H1 (cell line): ENCODE measurements at regions not wholly inside any gene's neighbourhood (a gene's known extent, or its start where the extent isn't known, plus 50 kb on each side); places are given as distances from the start of the nearest gene placed in this dataset.

ENCODE experiments used
- CTCF ChIA-PET: fragments of 300-600 bp; sonication (Branson Sonifier 250); formaldehyde crosslinking; loops from one replicate; lab custom pipeline; 2021; ENCODE audit not compliant: partially characterized antibody; lab: Charles Lee
- POLR2A ChIA-PET: fragments of 300-600 bp; sonication (Branson Sonifier 250); formaldehyde crosslinking; loops from one replicate; lab custom pipeline; 2021; ENCODE audit warnings: inconsistent platforms; ENCODE audit not compliant: partially characterized antibody; lab: Charles Lee
- DNase-seq, 2 experiments: peaks; one replicate each; pipeline versions ENCODE4 v3.0.0 to v3.0.0-alpha.2; 2010 to 2022; ENCODE audit warnings: low spot score in 2 of 2, low read depth in 1 of 2, mixed read lengths in 1 of 2
- FAIRE-seq: peaks from 2 replicates; lab custom pipeline; 2011; peaks lifted over from hg19 to GRCh38; lab: Jason Lieb, UNC
- H2AFZ ChIP-seq: 2 replicates; pipeline ENCODE4 v1.8.1; 2012; ENCODE audit warnings: low read length, inconsistent platforms
- H2AK5ac ChIP-seq: 2 replicates; pipeline ENCODE4 v1.6.1; 2013; ENCODE audit warnings: low read depth, low read length
- H2BK120ac ChIP-seq: replicated peaks from 2 replicates; pipeline ENCODE3; 2013; ENCODE audit warnings: low read depth, low read length, inconsistent platforms
- H2BK12ac ChIP-seq: 2 replicates; pipeline ENCODE4 v1.6.1; 2013; ENCODE audit warnings: low read depth, low read length
- H2BK15ac ChIP-seq: 2 replicates; pipeline ENCODE4 v1.6.1; 2013; ENCODE audit warnings: low read length
- H2BK20ac ChIP-seq: 2 replicates; pipeline ENCODE4 v1.6.1; 2013; ENCODE audit warnings: low read length
- H2BK5ac ChIP-seq: 2 replicates; pipeline ENCODE4 v1.6.1; 2013; ENCODE audit warnings: low read depth, low read length
- H3K14ac ChIP-seq: 2 replicates; pipeline ENCODE4 v1.6.1; 2013; ENCODE audit warnings: inconsistent platforms; ENCODE audit not compliant: insufficient read length
- H3K18ac ChIP-seq: 2 replicates; pipeline ENCODE4 v1.6.1; 2013; ENCODE audit warnings: low read length; ENCODE audit errors: extremely low read depth
- H3K23ac ChIP-seq: 2 replicates; pipeline ENCODE4 v1.6.1; 2013; ENCODE audit warnings: inconsistent platforms; ENCODE audit not compliant: insufficient read length
- H3K23me2 ChIP-seq: 2 replicates; pipeline ENCODE4 v1.6.1; 2013; ENCODE audit warnings: low read depth, low read length
- H3K27ac ChIP-seq: 2 replicates; pipeline ENCODE4 v1.6.1; 2011; ENCODE audit warnings: low read depth, low read length, inconsistent platforms
- H3K27me3 ChIP-seq, 4 experiments: replicated peaks in 1 of 4; 1 replicate in 1 of 4; 2 replicates in 3 of 4; pipeline versions ENCODE4 v1.6.1 to v1.8.1; 2011 to 2013; ENCODE audit warnings: low read length in 3 of 4, mild to moderate bottlenecking in 3 of 4, inconsistent platforms in 2 of 4, mixed read lengths in 2 of 4, moderate library complexity in 1 of 4; ENCODE audit not compliant: control insufficient read depth in 3 of 4, insufficient read depth in 3 of 4; ENCODE audit errors: extremely low read depth in 1 of 4
- H3K36me3 ChIP-seq, 4 experiments: 2 replicates each; pipeline versions ENCODE4 v1.6.1 to v1.8.1; 2011 to 2013; ENCODE audit warnings: mild to moderate bottlenecking in 4 of 4, low read length in 3 of 4, moderate library complexity in 2 of 4, control low read depth in 1 of 4, inconsistent platforms in 1 of 4; ENCODE audit not compliant: insufficient read depth in 4 of 4, control insufficient read depth in 2 of 4
- H3K4ac ChIP-seq: replicated peaks from 2 replicates; pipeline ENCODE3; 2013; ENCODE audit warnings: low read length, low read depth, mixed read lengths, inconsistent platforms; ENCODE audit not compliant: insufficient read length
- H3K4me1 ChIP-seq, 4 experiments: replicated peaks in 1 of 4; 1 replicate in 1 of 4; 2 replicates in 3 of 4; pipeline versions ENCODE4 v1.6.1 to v1.8.1; 2011 to 2013; ENCODE audit warnings: low read length in 3 of 4, inconsistent platforms in 2 of 4, mixed read lengths in 1 of 4; ENCODE audit not compliant: insufficient read depth in 4 of 4, control insufficient read depth in 3 of 4
- H3K4me2 ChIP-seq, 2 experiments: 2 replicates each; pipeline versions ENCODE4 v1.6.1 to v1.8.1; 2011 to 2013; ENCODE audit warnings: low read depth in 2 of 2, low read length in 2 of 2, control low read depth in 1 of 2, inconsistent platforms in 1 of 2, mild to moderate bottlenecking in 1 of 2; ENCODE audit not compliant: insufficient read depth in 1 of 2
- H3K4me3 ChIP-seq, 4 experiments: fragments of 200-600, 300-600 bp in 1 of 4; sonication (generic), shearing (Covaris generic), sonication (Bioruptor Twin) in 1 of 4; 2 replicates each; pipeline versions ENCODE4 v1.5.1 to v1.8.1; 2011 to 2016; ENCODE audit warnings: low read length in 4 of 4, low read depth in 3 of 4, control low read depth in 2 of 4, inconsistent platforms in 2 of 4, mild to moderate bottlenecking in 2 of 4, mixed read lengths in 1 of 4, moderate library complexity in 1 of 4; ENCODE audit not compliant: insufficient read depth in 2 of 4; ENCODE audit errors: extremely low read depth in 1 of 4
- H3K56ac ChIP-seq: replicated peaks from 2 replicates; pipeline ENCODE3; 2013; ENCODE audit warnings: low read depth, mild to moderate bottlenecking, mixed read lengths, low read length, inconsistent platforms; ENCODE audit not compliant: insufficient read length
- H3K79me1 ChIP-seq: 2 replicates; pipeline ENCODE4 v1.6.1; 2013; ENCODE audit warnings: low read depth, low read length, control low read depth
- H3K79me2 ChIP-seq, 2 experiments: 2 replicates each; pipeline versions ENCODE4 v1.6.1 to v1.8.1; 2012 to 2013; ENCODE audit warnings: low read length in 2 of 2, mild to moderate bottlenecking in 2 of 2, inconsistent platforms in 1 of 2; ENCODE audit not compliant: insufficient read depth in 2 of 2, control insufficient read depth in 1 of 2
- H3K9ac ChIP-seq, 4 experiments: replicated peaks in 1 of 4; 1 replicate in 1 of 4; 2 replicates in 3 of 4; pipeline versions ENCODE4 v1.6.1 to v1.8.1; 2011 to 2013; ENCODE audit warnings: low read depth in 3 of 4, low read length in 3 of 4, control low read depth in 2 of 4, mild to moderate bottlenecking in 2 of 4, moderate library complexity in 2 of 4, inconsistent platforms in 1 of 4; ENCODE audit errors: extremely low read depth in 1 of 4
- H3K9me3 ChIP-seq, 2 experiments: 2 replicates each; pipeline versions ENCODE4 v1.6.1 to v1.8.1; 2012 to 2013; ENCODE audit warnings: mild to moderate bottlenecking in 2 of 2, moderate library complexity in 2 of 2, control low read depth in 1 of 2, inconsistent platforms in 1 of 2, low read depth in 1 of 2, low read length in 1 of 2, mixed read lengths in 1 of 2; ENCODE audit not compliant: insufficient read depth in 2 of 2
- H4K20me1 ChIP-seq, 2 experiments: replicated peaks in 1 of 2; 2 replicates each; pipeline versions ENCODE3 to v1.8.1; 2011 to 2013; ENCODE audit warnings: inconsistent platforms in 2 of 2, low read length in 2 of 2, mild to moderate bottlenecking in 1 of 2; ENCODE audit not compliant: insufficient read depth in 2 of 2, control insufficient read depth in 1 of 2
- H4K5ac ChIP-seq: 2 replicates; pipeline ENCODE4 v1.6.1; 2013; ENCODE audit warnings: low read length, low read depth, mixed read lengths, inconsistent platforms; ENCODE audit not compliant: insufficient read length
- H4K8ac ChIP-seq: 2 replicates; pipeline ENCODE4 v1.8.0; 2013; ENCODE audit warnings: mild to moderate bottlenecking, moderate library complexity, low read length, inconsistent platforms; ENCODE audit not compliant: insufficient read depth; ENCODE audit errors: extremely low read depth
- H4K91ac ChIP-seq: replicated peaks from 2 replicates; pipeline ENCODE3; 2013; ENCODE audit warnings: low read length, mixed read lengths, inconsistent platforms; ENCODE audit not compliant: insufficient read length
- TCF12 ChIP-seq: IDR thresholded peaks from 2 replicates; pipeline ENCODE4 v1.6.1; 2011; ENCODE audit warnings: low read depth, mild to moderate bottlenecking, low read length
- TEAD4 ChIP-seq: IDR thresholded peaks from 2 replicates; pipeline ENCODE4 v1.6.1; 2012; ENCODE audit warnings: low read depth, low read length, inconsistent platforms, mixed read lengths
- WGBS, 2 experiments: shearing (Covaris generic) in 1 of 2; methylation state at CpG; one replicate each; pipeline versions ENCODE4 v1.1.6 to v1.1.7; 2013 to 2015; ENCODE audit warnings: low lambda C conversion rate in 2 of 2, mixed read lengths in 2 of 2, inconsistent platforms in 1 of 2, low coverage in 1 of 2, missing lambda C conversion rate in 1 of 2; ENCODE audit not compliant: insufficient replicate concordance in 2 of 2, insufficient coverage in 1 of 2, insufficient read length in 1 of 2; ENCODE audit errors: extremely low coverage in 1 of 2, missing lambda C conversion rate in 1 of 2; 5-methylcytosine and 5-hydroxymethylcytosine counted together

GRCh38 chr12:105485321-105485910, 154.9 kb downstream of the C12orf75 start:
- H2AK5ac ChIP-seq = no peak overlapping the region
- no peak overlapping the region for H3K56ac ChIP-seq
- CTCF ChIA-PET = interaction anchor here (0.7 to 1.6 kb wide), 4 partner anchors 17 to 256 kb away, joined by 3 to 4 read pairs (median 3); no protein-coding TSS in a partner anchor
- no peak overlapping the region for H4K5ac ChIP-seq
- H3K79me2 ChIP-seq = no peaks in the 10 kb centered on the region
- no peak overlapping the region for H2BK20ac ChIP-seq
- no peak overlapping the region for H4K91ac ChIP-seq
- peaks cover 0 to 3% (median 1%) of the 10 kb centered on the region in 4 experiments; a peak in 1 of 7 replicates for H3K27me3 ChIP-seq
- no peaks in the 10 kb centered on the region for H3K9me3 ChIP-seq
- H2AFZ ChIP-seq = no peak overlapping the region
- no peaks in the 10 kb centered on the region for H3K79me1 ChIP-seq
- peaks cover 0 to 7% (median 0%) of the 10 kb centered on the region in 4 experiments; a peak in 2 of 7 replicates for H3K4me1 ChIP-seq
- no peak overlapping the region for H2BK120ac ChIP-seq
- no peak for DNase-seq
- no peak overlapping the region for H3K4me3 ChIP-seq
- H3K9ac ChIP-seq = no peak overlapping the region
- TF ChIP-seq TCF12 (no peak), TEAD4 (peak; percentile 47; the same call in 1 of the 2 replicates)
- TF ChIP-seq, all 59 proteins: peak for 1
- Histone ChIP-seq H4K20me1 (no peaks in the 10 kb centered on the region), H3K4me2 (no peak overlapping the region), H3K27ac (no peak overlapping the region), H3K23ac (no peak overlapping the region), H3K23me2 (no peaks in the 10 kb centered on the region), H4K8ac (no peak overlapping the region), H3K4ac (no peak overlapping the region), H3K14ac (no peak overlapping the region), H3K36me3 (no peaks in the 10 kb centered on the region), H3K18ac (no peak overlapping the region), H2BK15ac (no peak overlapping the region), H2BK12ac (no peak overlapping the region), H2BK5ac (no peak overlapping the region)
- no peak for FAIRE-seq
- POLR2A ChIA-PET = no interaction called here
- WGBS, 2 experiments = 91% methylated on average over 8 of the region's 8 CpGs; no CpG with 5 or more reads in 1 of the 2 experiments
